ENCODE measurements at regions not wholly inside any gene's neighbourhood (a gene's known extent, or its start where the extent isn't known, plus 50 kb on each side); places are given as distances from the start of the nearest gene placed in this dataset.

DNA sequence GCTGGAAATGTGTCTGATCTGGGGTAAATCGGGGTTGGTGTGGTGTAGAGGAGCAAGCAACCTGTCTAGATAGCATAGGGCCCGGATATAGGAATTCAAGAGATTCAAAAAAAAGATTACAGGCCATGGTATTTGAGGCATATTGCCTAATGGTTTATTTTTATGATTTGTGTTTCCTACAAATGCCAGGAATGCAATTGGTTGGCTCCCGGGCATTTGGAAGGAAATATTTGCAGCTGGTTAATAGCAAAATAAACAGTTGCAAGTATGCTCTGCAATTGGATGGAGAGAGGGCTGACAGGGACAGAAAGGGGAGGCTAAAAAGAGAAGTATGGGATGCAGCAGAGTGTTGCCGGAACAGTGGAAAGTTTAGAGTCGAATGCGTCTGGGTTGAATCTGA is 315.6 kb upstream of the ATP2B1 start:
- Mint-ChIP-seq H3K27ac (peak overlapping the region; percentile 60), H3K4me1 (ENCODE audit: low read depth) (peaks cover 49% of the 10 kb centered on the region), H3K36me3 (ENCODE audit: low read depth) (no peaks in the 10 kb centered on the region), H3K27me3 (ENCODE audit: insufficient read depth) (no peaks in the 10 kb centered on the region), H3K4me3 (no peak overlapping the region), H3K9me3 (no peaks in the 10 kb centered on the region)
- TF ChIP-seq, protein P1, sequence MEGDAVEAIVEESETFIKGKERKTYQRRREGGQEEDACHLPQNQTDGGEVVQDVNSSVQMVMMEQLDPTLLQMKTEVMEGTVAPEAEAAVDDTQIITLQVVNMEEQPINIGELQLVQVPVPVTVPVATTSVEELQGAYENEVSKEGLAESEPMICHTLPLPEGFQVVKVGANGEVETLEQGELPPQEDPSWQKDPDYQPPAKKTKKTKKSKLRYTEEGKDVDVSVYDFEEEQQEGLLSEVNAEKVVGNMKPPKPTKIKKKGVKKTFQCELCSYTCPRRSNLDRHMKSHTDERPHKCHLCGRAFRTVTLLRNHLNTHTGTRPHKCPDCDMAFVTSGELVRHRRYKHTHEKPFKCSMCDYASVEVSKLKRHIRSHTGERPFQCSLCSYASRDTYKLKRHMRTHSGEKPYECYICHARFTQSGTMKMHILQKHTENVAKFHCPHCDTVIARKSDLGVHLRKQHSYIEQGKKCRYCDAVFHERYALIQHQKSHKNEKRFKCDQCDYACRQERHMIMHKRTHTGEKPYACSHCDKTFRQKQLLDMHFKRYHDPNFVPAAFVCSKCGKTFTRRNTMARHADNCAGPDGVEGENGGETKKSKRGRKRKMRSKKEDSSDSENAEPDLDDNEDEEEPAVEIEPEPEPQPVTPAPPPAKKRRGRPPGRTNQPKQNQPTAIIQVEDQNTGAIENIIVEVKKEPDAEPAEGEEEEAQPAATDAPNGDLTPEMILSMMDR (IDR thresholded peaks at IDR 0.05), result no peak
- DNase-seq, result peak; percentile 68

DNA sequence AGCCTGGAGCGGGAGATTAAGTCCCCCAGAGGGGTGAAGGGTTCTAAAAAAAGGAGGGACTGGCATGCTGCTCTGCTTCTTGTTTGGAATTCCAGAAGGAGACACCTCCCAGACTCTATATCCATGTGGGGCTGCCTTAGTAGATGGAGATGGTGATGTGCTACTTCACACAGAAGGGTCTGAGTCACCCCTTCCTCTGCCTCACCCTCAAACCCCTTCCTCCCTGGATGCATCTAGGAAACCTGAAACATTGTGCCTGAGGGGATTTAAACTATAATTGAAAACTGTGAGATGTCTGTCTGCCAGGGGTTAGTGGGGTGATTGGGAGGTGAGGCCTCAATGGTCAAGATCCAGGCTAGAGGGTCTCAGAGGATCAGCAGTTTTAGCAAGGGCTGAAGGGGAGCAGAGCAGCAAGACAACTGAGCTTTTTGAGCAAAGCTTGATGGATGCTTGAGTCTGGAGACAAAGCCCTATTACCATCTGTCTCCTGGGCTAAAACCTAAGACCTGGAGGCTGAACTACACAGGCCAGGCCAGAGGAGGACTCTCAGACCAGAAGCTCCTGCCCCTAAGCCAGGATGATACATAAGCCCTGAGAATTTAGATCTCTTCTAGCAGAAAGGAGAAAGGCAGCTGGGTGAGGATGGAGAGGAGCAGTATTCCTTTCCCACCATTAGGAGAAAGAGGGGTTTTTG is 314.7 kb upstream of the ATP2B1 start:
- H3K36me3 Mint-ChIP-seq (ENCODE audit: low read depth), result no peaks in the 10 kb centered on the region
- no peak overlapping the region for H3K4me3 Mint-ChIP-seq
- H3K27me3 Mint-ChIP-seq (ENCODE audit: insufficient read depth), result no peaks in the 10 kb centered on the region
- no peak for DNase-seq
- H3K9me3 Mint-ChIP-seq, result no peaks in the 10 kb centered on the region
- H3K27ac Mint-ChIP-seq, result peak overlapping the region; percentile 22; the same call in 1 of the 2 replicates
- TF ChIP-seq, protein P1 (IDR thresholded peaks at IDR 0.05), result no peak
- H3K4me1 Mint-ChIP-seq (ENCODE audit: low read depth), result peaks cover 40% of the 10 kb centered on the region

DNA sequence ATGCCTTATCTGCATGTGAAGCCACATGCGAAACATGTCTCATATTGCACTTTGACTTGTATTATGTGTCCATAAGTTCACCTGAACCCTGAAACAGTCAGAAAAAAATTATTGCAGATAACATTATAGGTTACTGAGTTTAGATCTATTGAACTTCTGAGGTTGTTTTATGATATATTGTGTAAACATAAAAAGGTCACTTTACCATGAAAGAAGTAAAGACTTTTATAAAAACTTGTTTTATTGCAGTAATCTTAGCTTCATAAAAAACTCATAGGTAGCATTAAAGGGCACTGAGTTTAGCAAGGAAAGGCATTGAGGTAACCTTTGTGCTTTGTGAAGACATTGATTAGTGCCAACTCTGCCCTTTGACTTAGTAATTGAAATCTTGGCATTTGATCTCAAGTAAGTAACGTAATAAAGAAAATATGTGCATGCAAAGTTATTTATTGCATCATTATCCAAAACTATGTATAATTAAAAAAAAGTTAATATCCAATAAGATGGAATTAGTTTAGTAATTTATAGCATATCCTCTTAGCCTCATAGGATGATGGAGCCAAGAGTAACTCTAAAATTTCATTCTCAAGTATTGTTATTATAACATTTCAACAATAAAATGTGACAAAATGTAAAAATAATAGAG is 313.3 kb upstream of the ATP2B1 start:
- H3K27me3 Mint-ChIP-seq (ENCODE audit: insufficient read depth), result no peaks in the 10 kb centered on the region

DNA sequence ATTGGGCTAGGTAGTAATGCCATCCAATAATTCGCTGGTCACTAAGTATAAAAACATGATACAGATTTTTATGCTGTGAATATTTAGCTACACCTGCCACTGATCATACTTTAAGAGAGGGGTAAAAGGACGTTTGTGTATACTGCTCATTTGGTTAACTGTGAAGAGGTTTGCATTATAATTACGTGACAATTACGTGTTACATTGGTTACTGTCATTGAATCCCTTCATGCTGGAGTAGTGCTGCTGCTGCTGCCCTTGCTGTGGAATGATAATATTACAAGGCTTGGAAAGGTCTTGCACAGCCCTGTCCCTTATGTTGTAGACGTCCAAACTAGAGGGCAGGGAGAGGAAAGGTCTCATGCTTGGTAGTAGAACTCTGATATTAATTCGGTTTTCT is 312.2 kb upstream of the ATP2B1 start:
- DNase-seq, result no peak
- H3K9me3 Mint-ChIP-seq, result no peaks in the 10 kb centered on the region
- TF ChIP-seq, protein P1 (IDR thresholded peaks at IDR 0.05), result no peak
- no peak overlapping the region for H3K27ac Mint-ChIP-seq
- no peak overlapping the region for H3K4me3 Mint-ChIP-seq
- no peaks in the 10 kb centered on the region for H3K27me3 Mint-ChIP-seq (ENCODE audit: insufficient read depth)
- no peaks in the 10 kb centered on the region for H3K36me3 Mint-ChIP-seq (ENCODE audit: low read depth)
- H3K4me1 Mint-ChIP-seq (ENCODE audit: low read depth), result peaks cover 35% of the 10 kb centered on the region

More for the DNA sequence above, 313.3 kb upstream of the ATP2B1 start:
- Mint-ChIP-seq H3K9me3 (no peaks in the 10 kb centered on the region), H3K4me3 (no peak overlapping the region), H3K36me3 (ENCODE audit: low read depth) (no peaks in the 10 kb centered on the region), H3K27ac (no peak overlapping the region), H3K4me1 (ENCODE audit: low read depth) (peaks cover 29% of the 10 kb centered on the region)
- TF ChIP-seq, protein P1 (IDR thresholded peaks at IDR 0.05), result no peak
- no peak for DNase-seq

DNA sequence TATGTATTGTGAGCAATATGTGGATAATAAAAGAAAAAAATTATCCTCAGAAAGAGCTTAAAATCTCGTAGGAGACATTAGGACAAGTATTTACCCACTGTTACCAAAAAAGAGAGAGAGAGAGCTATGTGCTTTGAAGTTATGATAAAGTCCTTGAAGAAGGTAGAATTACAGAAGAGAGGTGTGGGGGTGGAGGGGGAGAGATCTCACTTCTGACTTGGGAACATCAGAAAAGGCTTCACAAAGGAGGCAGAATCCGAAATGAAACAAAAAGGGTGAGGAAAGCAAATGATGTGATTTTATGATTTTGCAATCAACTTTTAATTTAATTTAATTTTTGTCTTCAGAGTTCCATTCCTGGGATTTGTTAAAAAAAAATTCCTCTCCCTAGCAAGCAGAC is 311.8 kb upstream of the ATP2B1 start:
- DNase-seq, result no peak
- Mint-ChIP-seq H3K27me3 (ENCODE audit: insufficient read depth) (no peaks in the 10 kb centered on the region), H3K4me1 (ENCODE audit: low read depth) (peaks cover 40% of the 10 kb centered on the region), H3K9me3 (no peaks in the 10 kb centered on the region), H3K4me3 (no peak overlapping the region), H3K27ac (no peak overlapping the region), H3K36me3 (ENCODE audit: low read depth) (no peaks in the 10 kb centered on the region)
- TF ChIP-seq, protein P1 (IDR thresholded peaks at IDR 0.05), result no peak
